T-helper 2 cell treated with Interferon-gamma antibody and Interleukin-4, amounts not matched to agents 100 ng/mL and 5 ng/mL, for 36 hours (primary cell): ENCODE measurements at regions not wholly inside any gene's neighbourhood (a gene's known extent, or its start where the extent isn't known, plus 50 kb on each side); places are given as distances from the start of the nearest gene placed in this dataset.

Experiments used
- intact Hi-C: fragments of 100-400 bp; cut with micrococcal nuclease; formaldehyde crosslinking; loops from one replicate; pipeline ENCODE4 v1.15.1; 2023

- intact Hi-C loops: no loop called here
Observed at GRCh38 chr6:8683204-8683603, 247.9 kb upstream of the SLC35B3 start.

- intact Hi-C loops: loop anchor here (10.0 kb wide), 1 partner anchor 405 kb away; no protein-coding TSS in a partner anchor
Observed at GRCh38 chr6:8679823-8680222, 244.5 kb upstream of the SLC35B3 start.

- intact Hi-C loops: loop anchor here (10.0 kb wide), 1 partner anchor 406 kb away; no protein-coding TSS in a partner anchor
Observed at GRCh38 chr6:8678466-8678865, 243.1 kb upstream of the SLC35B3 start.

- intact Hi-C loops: loop anchor here (10.0 kb wide), 1 partner anchor 411 kb away; no protein-coding TSS in a partner anchor
Observed at GRCh38 chr6:8674126-8674525, 238.8 kb upstream of the SLC35B3 start.

GRCh38 chr6:8672882-8673281, 237.5 kb upstream of the SLC35B3 start:
- intact Hi-C loops: loop anchor here (10.0 kb wide), 1 partner anchor 412 kb away; no protein-coding TSS in a partner anchor

GRCh38 chr6:8670792-8671191, 235.4 kb upstream of the SLC35B3 start:
- intact Hi-C loops: loop anchor here (10.0 kb wide), 1 partner anchor 414 kb away; no protein-coding TSS in a partner anchor

- intact Hi-C loops: no loop called here
Observed at GRCh38 chr6:8664700-8665099, 229.4 kb upstream of the SLC35B3 start.

GRCh38 chr6:8664070-8664469, 228.7 kb upstream of the SLC35B3 start:
- intact Hi-C loops: no loop called here

- intact Hi-C loops: no loop called here
Observed at GRCh38 chr6:8659404-8660189, 224.3 kb upstream of the SLC35B3 start.

- intact Hi-C loops: no loop called here
Observed at GRCh38 chr6:8658416-8658815, 223.1 kb upstream of the SLC35B3 start.

- intact Hi-C loops: no loop called here
Observed at GRCh38 chr6:8657522-8657921, 222.2 kb upstream of the SLC35B3 start.

GRCh38 chr6:8655670-8656454, 220.5 kb upstream of the SLC35B3 start:
- intact Hi-C loops: no loop called here

GRCh38 chr6:8652710-8653109, 217.4 kb upstream of the SLC35B3 start:
- intact Hi-C loops: no loop called here

GRCh38 chr6:8651998-8652397, 216.7 kb upstream of the SLC35B3 start:
- intact Hi-C loops: no loop called here

GRCh38 chr6:8645212-8645611, 209.9 kb upstream of the SLC35B3 start:
- intact Hi-C loops: no loop called here

- intact Hi-C loops: no loop called here
Observed at GRCh38 chr6:8644306-8644705, 209.0 kb upstream of the SLC35B3 start.

- intact Hi-C loops: no loop called here
Observed at GRCh38 chr6:8642854-8643253, 207.5 kb upstream of the SLC35B3 start.

- intact Hi-C loops: no loop called here
Observed at GRCh38 chr6:8642131-8642530, 206.8 kb upstream of the SLC35B3 start.

GRCh38 chr6:8639928-8640649, 204.7 kb upstream of the SLC35B3 start:
- intact Hi-C loops: no loop called here

- intact Hi-C loops: no loop called here
Observed at GRCh38 chr6:8637896-8638597, 202.7 kb upstream of the SLC35B3 start.

- intact Hi-C loops: no loop called here
Observed at GRCh38 chr6:8633762-8634161, 198.4 kb upstream of the SLC35B3 start.
